DND-41 (cell line): ENCODE measurements at regions not wholly inside any gene's neighbourhood (a gene's known extent, or its start where the extent isn't known, plus 50 kb on each side); places are given as distances from the start of the nearest gene placed in this dataset.

Experiments used
- ATAC-seq: fragments of 200-7000 bp; cut with Tn5 transposase; 3 replicates; pipeline ENCODE4 v1.9.1; 2021; ENCODE audit warnings: low read depth; ENCODE audit not compliant: insufficient read depth
- DNase-seq: peaks from one replicate; pipeline ENCODE4 v3.0.0-alpha.2; 2020
- H2AFZ ChIP-seq: 2 replicates; pipeline ENCODE4 v1.6.0; 2012; ENCODE audit warnings: low read depth, low read length
- H3K27ac ChIP-seq: 2 replicates; pipeline ENCODE4 v1.5.1; 2012; ENCODE audit warnings: low read length, inconsistent platforms
- H3K27me3 ChIP-seq: fragments of 200-600 bp; sonication (generic); 2 replicates; pipeline ENCODE4 v1.6.0; 2012; ENCODE audit warnings: low read length, mild to moderate bottlenecking, inconsistent platforms; ENCODE audit not compliant: insufficient read depth, poor library complexity
- H3K36me3 ChIP-seq: 2 replicates; pipeline ENCODE4 v1.5.1; 2012; ENCODE audit warnings: low read length, inconsistent platforms; ENCODE audit not compliant: insufficient read depth
- H3K4me1 ChIP-seq: 2 replicates; pipeline ENCODE4 v1.5.1; 2012; ENCODE audit warnings: mild to moderate bottlenecking, low read length; ENCODE audit not compliant: insufficient read depth
- H3K4me2 ChIP-seq: 2 replicates; pipeline ENCODE4 v1.6.0; 2012; ENCODE audit warnings: mild to moderate bottlenecking, moderate library complexity, low read length, inconsistent platforms; ENCODE audit not compliant: insufficient read depth
- H3K4me3 ChIP-seq, 2 experiments: fragments of 200-600 bp in 1 of 2; shearing (Covaris generic) in 1 of 2; 2 replicates each; pipeline ENCODE4 v1.5.1; 2012 to 2016; ENCODE audit warnings: inconsistent platforms in 2 of 2, low read length in 2 of 2, mild to moderate bottlenecking in 2 of 2, low read depth in 1 of 2, moderate library complexity in 1 of 2
- H3K79me2 ChIP-seq: 2 replicates; pipeline ENCODE4 v1.6.0; 2012; ENCODE audit warnings: low read length, inconsistent platforms; ENCODE audit not compliant: insufficient read depth
- H3K9ac ChIP-seq: 2 replicates; pipeline ENCODE4 v1.6.0; 2012; ENCODE audit warnings: low read depth, mild to moderate bottlenecking, inconsistent platforms, low read length, moderate library complexity
- H3K9me3 ChIP-seq: 2 replicates; pipeline ENCODE4 v1.5.1; 2012; ENCODE audit warnings: low read length, moderate library complexity, mild to moderate bottlenecking, inconsistent platforms; ENCODE audit not compliant: insufficient read depth, severe bottlenecking
- H4K20me1 ChIP-seq: 2 replicates; pipeline ENCODE4 v1.6.0; 2012; ENCODE audit warnings: low read length; ENCODE audit not compliant: insufficient read depth
- CTCF ChIP-seq: IDR thresholded peaks from 2 replicates; pipeline ENCODE4 v1.5.1; 2012; ENCODE audit warnings: borderline replicate concordance, low read length, moderate library complexity, mild to moderate bottlenecking; ENCODE audit not compliant: poor library complexity, severe bottlenecking; ENCODE audit errors: extremely low read depth
- EZH2 ChIP-seq: IDR thresholded peaks from 3 replicates; pipeline ENCODE4 v1.6.1; 2012; ENCODE audit warnings: borderline replicate concordance, low read depth, mild to moderate bottlenecking, moderate library complexity, low read length, inconsistent platforms; ENCODE audit not compliant: severe bottlenecking

- Histone ChIP-seq H3K4me3 (no peak overlapping the region), H2AFZ (no peak overlapping the region), H3K4me1 (no peaks in the 10 kb centered on the region), H3K27me3 (peaks cover 3% of the 10 kb centered on the region), H3K9me3 (no peaks in the 10 kb centered on the region), H3K36me3 (no peaks in the 10 kb centered on the region), H4K20me1 (no peaks in the 10 kb centered on the region), H3K27ac (no peak overlapping the region), H3K9ac (no peak overlapping the region), H3K79me2 (no peaks in the 10 kb centered on the region), H3K4me2 (no peak overlapping the region)
- no peak for DNase-seq
- no peak for ATAC-seq
- TF ChIP-seq CTCF (no peak), EZH2 (no peak)
Measured at GRCh38 chr15:70171256-70171886, 73.7 kb upstream of the TLE3 start.

GRCh38 chr15:70170096-70170699 is 72.5 kb upstream of the TLE3 start:
- TF ChIP-seq CTCF, result no peak
- TF ChIP-seq EZH2, result no peak
- Histone ChIP-seq H3K27ac (no peak overlapping the region), H3K4me1 (no peaks in the 10 kb centered on the region), H2AFZ (no peak overlapping the region), H3K9ac (no peak overlapping the region), H3K9me3 (no peaks in the 10 kb centered on the region), H3K79me2 (no peaks in the 10 kb centered on the region), H3K4me2 (no peak overlapping the region), H4K20me1 (no peaks in the 10 kb centered on the region), H3K27me3 (peaks cover 3% of the 10 kb centered on the region), H3K36me3 (no peaks in the 10 kb centered on the region), H3K4me3 (no peak overlapping the region)
- DNase-seq (no peak), ATAC-seq (no peak)

- Histone ChIP-seq H3K4me1 (no peaks in the 10 kb centered on the region), H3K9me3 (no peaks in the 10 kb centered on the region), H3K9ac (no peak overlapping the region), H3K27ac (no peak overlapping the region), H3K36me3 (no peaks in the 10 kb centered on the region), H4K20me1 (no peaks in the 10 kb centered on the region), H3K79me2 (no peaks in the 10 kb centered on the region), H3K4me3 (no peak overlapping the region), H3K27me3 (peaks cover 3% of the 10 kb centered on the region), H3K4me2 (no peak overlapping the region), H2AFZ (no peak overlapping the region)
- TF ChIP-seq CTCF (no peak), EZH2 (no peak)
- DNase-seq (no peak), ATAC-seq (no peak)
Measured at GRCh38 chr15:70169147-70169546, 71.4 kb upstream of the TLE3 start.
